Transverse colon (tissue), 4 donors: ENCODE measurements at regions not wholly inside any gene's neighbourhood (a gene's known extent, or its start where the extent isn't known, plus 50 kb on each side); places are given as distances from the start of the nearest gene placed in this dataset.

Experiments used
- DNase-seq: peaks from one replicate; pipeline ENCODE4 v3.0.0-alpha.2; 2019
- H3K27ac ChIP-seq, 4 donors: fragments of 200-600 bp; sonication (generic); 2 replicates each; pipeline ENCODE4 v1.5.1; 2016 to 2018; ENCODE audit warnings: inconsistent platforms in 4 of 4
- H3K27me3 ChIP-seq: fragments of 200-600 bp; sonication (generic); 2 replicates; pipeline ENCODE4 v1.5.1; 2017; ENCODE audit warnings: inconsistent platforms
- H3K36me3 ChIP-seq, 4 donors: fragments of 200-600 bp; sonication (generic); 2 replicates each; pipeline ENCODE4 v1.5.1; 2017 to 2019; ENCODE audit warnings: inconsistent platforms in 4 of 4
- H3K4me1 ChIP-seq, 4 donors: fragments of 200-600 bp; sonication (generic); 2 replicates each; pipeline ENCODE4 v1.5.1; 2017 to 2020; ENCODE audit warnings: inconsistent platforms in 4 of 4
- H3K4me3 ChIP-seq, 4 donors: fragments of 200-600 bp; sonication (generic); 1 replicate in 1 of 4; 2 replicates in 3 of 4; pipeline versions ENCODE4 v1.5.1 to v1.6.1; 2017 to 2019; ENCODE audit warnings: inconsistent platforms in 4 of 4
- H3K9me3 ChIP-seq, 2 donors: fragments of 200-600 bp; sonication (generic); 2 replicates each; pipeline ENCODE4 v1.5.1; 2017 to 2019; ENCODE audit warnings: inconsistent platforms in 2 of 2
- CTCF ChIP-seq, 5 experiments: fragments of 200-600 bp in 3 of 5; fragments of 450-650 bp in 2 of 5; sonication (generic) in 3 of 5; IDR thresholded peaks; 1 replicate in 2 of 5; 2 replicates in 3 of 5; pipeline ENCODE4 v1.5.1; 2016 to 2017; ENCODE audit warnings: antibody characterized with exemption in 5 of 5, inconsistent platforms in 3 of 5, mild to moderate bottlenecking in 2 of 5, moderate library complexity in 1 of 5
- EP300 ChIP-seq: sonication (generic); formaldehyde crosslinking; IDR thresholded peaks from one replicate; pipeline ENCODE4 v1.6.1; 2017; ENCODE audit warnings: antibody characterized with exemption, low read depth
- POLR2A ChIP-seq: fragments of 450-650 bp; IDR thresholded peaks from one replicate; pipeline ENCODE4 v1.6.1; 2016; ENCODE audit warnings: antibody characterized with exemption, mild to moderate bottlenecking, moderate library complexity
- POLR2AphosphoS5 ChIP-seq, 3 donors: sonication (generic); formaldehyde crosslinking; IDR thresholded peaks; one replicate each; pipeline ENCODE4 v1.6.1; 2016; ENCODE audit warnings: antibody characterized with exemption in 3 of 3
- WGBS, 2 donors: methylation state at CpG; one replicate each; pipeline ENCODE4 v1.1.5; 2018; ENCODE audit warnings: low coverage in 1 of 2; 5-methylcytosine and 5-hydroxymethylcytosine counted together
- in situ Hi-C, 4 donors: fragments of 200-750 bp; cut with MboI; loops; one replicate each; pipeline versions ENCODE4 v1.15.0 to v1.15.1; 2017; ENCODE audit warnings: low sequenced_read_pairs in 3 of 4, low pct_ligation_motif_present in 1 of 4, low pct_unique_long_range_greater_than_20kb in 1 of 4
- intact Hi-C: fragments of 100-400 bp; cut with DNase I; formaldehyde crosslinking; loops from one replicate; pipeline ENCODE4 v1.15.1; 2023; ENCODE audit warnings: low total_unique reads

- Histone ChIP-seq H3K27ac (peak overlapping the region in 2 of 4 donors; percentile 11 to 35), H3K4me1 (peaks cover 31 to 73% (median 69%) of the 10 kb centered on the region in 4 donors), H3K36me3 (no peaks in the 10 kb centered on the region), H3K4me3 (no peak overlapping the region), H3K9me3 (no peaks in the 10 kb centered on the region), H3K27me3 (no peaks in the 10 kb centered on the region)
- in situ Hi-C loops = no loop called here
- TF ChIP-seq POLR2A (no peak), CTCF (IDR thresholded peaks at IDR 0.05) (no peak), EP300 (no peak), POLR2AphosphoS5 (IDR thresholded peaks at IDR 0.05) (no peak)
- no peak for DNase-seq
- intact Hi-C loops = no loop called here
- 85% methylated on average over 4 of the region's 4 CpGs; no CpG with 5 or more reads in 1 of the 2 donors for WGBS, 2 donors
These were observed 58.3 kb upstream of the STXBP1 start for GRCh38 chr9:127553793-127554192.

- Histone ChIP-seq H3K36me3 (no peaks in the 10 kb centered on the region), H3K9me3 (no peaks in the 10 kb centered on the region), H3K27ac (peak overlapping the region; percentile 67 to 86 (median 82)), H3K4me3 (no peak overlapping the region), H3K27me3 (no peaks in the 10 kb centered on the region), H3K4me1 (peaks cover 32 to 68% (median 62%) of the 10 kb centered on the region in 4 donors)
- in situ Hi-C loops (no loop called here), intact Hi-C loops (no loop called here)
- no peak for DNase-seq
- WGBS, 2 donors = 67% methylated on average over 14 of the region's 15 CpGs; no CpG with 5 or more reads in 1 of the 2 donors
- TF ChIP-seq POLR2AphosphoS5 (IDR thresholded peaks at IDR 0.05) = no peak
- TF ChIP-seq CTCF (IDR thresholded peaks at IDR 0.05) = no peak
- no peak for TF ChIP-seq POLR2A
- TF ChIP-seq EP300 = no peak
These were observed 56.9 kb upstream of the STXBP1 start for GRCh38 chr9:127554966-127555839.

- Histone ChIP-seq H3K4me3 (no peak overlapping the region), H3K9me3 (no peaks in the 10 kb centered on the region), H3K36me3 (no peaks in the 10 kb centered on the region), H3K4me1 (peaks cover 34 to 67% (median 57%) of the 10 kb centered on the region in 4 donors), H3K27me3 (no peaks in the 10 kb centered on the region), H3K27ac (peak overlapping the region; percentile 67 to 86 (median 82))
- 30% methylated on average over 13 of the region's 13 CpGs; no CpG with 5 or more reads in 1 of the 2 donors for WGBS, 2 donors
- DNase-seq = peak; percentile 75
- intact Hi-C loops (no loop called here), in situ Hi-C loops (no loop called here)
- peak; percentile 65 to 73 (median 69) for TF ChIP-seq POLR2AphosphoS5 (IDR thresholded peaks at IDR 0.05)
- no peak for TF ChIP-seq EP300
These were observed 55.9 kb upstream of the STXBP1 start for GRCh38 chr9:127555840-127556820.

- H3K36me3 ChIP-seq = no peaks in the 10 kb centered on the region
- intact Hi-C loops = no loop called here
These were observed 55.2 kb upstream of the STXBP1 start for GRCh38 chr9:127556871-127557270.

More at GRCh38 chr9:127556871-127557270, 55.2 kb upstream of the STXBP1 start:
- in situ Hi-C loops = no loop called here
- Histone ChIP-seq H3K9me3 (no peaks in the 10 kb centered on the region), H3K4me1 (peaks cover 39 to 70% (median 57%) of the 10 kb centered on the region in 4 donors), H3K27me3 (no peaks in the 10 kb centered on the region), H3K27ac (peak overlapping the region; percentile 67 to 86 (median 82)), H3K4me3 (no peak overlapping the region)
- DNase-seq = no peak
- TF ChIP-seq POLR2AphosphoS5 (IDR thresholded peaks at IDR 0.05) (no peak), CTCF (IDR thresholded peaks at IDR 0.05) (no peak), EP300 (no peak), POLR2A (no peak)
- 64 to 88% methylated on average over 2 to 4 of the region's 4 CpGs for WGBS, 2 donors
